Aorta (tissue), 5 donors: ENCODE measurements at regions not wholly inside any gene's neighbourhood (a gene's known extent, or its start where the extent isn't known, plus 50 kb on each side); places are given as distances from the start of the nearest gene placed in this dataset.
"Not testable (repeated sequence)": the region's sequence is repeated elsewhere in the genome, so short reads cannot be mapped to it uniquely, and the experiment has no call there.

Experiments
- ATAC-seq: fragments of 200-7000 bp; cut with Tn5 transposase; one replicate; pipeline ENCODE4 v1.9.1; 2022; ENCODE audit warnings: moderate library complexity; ENCODE audit not compliant: low FRiP score
- DNase-seq, 2 donors: peaks; one replicate each; pipeline ENCODE4 v3.0.0-alpha.2; 2020
- H3K27ac ChIP-seq, 2 donors: one replicate each; pipeline ENCODE4 v1.5.1; 2013; ENCODE audit warnings: low read length in 2 of 2, mild to moderate bottlenecking in 2 of 2, moderate library complexity in 2 of 2, control low read depth in 1 of 2, inconsistent platforms in 1 of 2, low read depth in 1 of 2
- H3K27me3 ChIP-seq, 2 donors: one replicate each; pipeline ENCODE4 v1.6.1; 2013; ENCODE audit warnings: control low read depth in 1 of 2, low read length in 1 of 2, mild to moderate bottlenecking in 1 of 2, moderate library complexity in 1 of 2; ENCODE audit not compliant: insufficient read depth in 2 of 2, control insufficient read depth in 1 of 2
- H3K36me3 ChIP-seq, 2 donors: one replicate each; pipeline ENCODE4 v1.6.1; 2013; ENCODE audit warnings: control low read depth in 1 of 2, low read length in 1 of 2, mild to moderate bottlenecking in 1 of 2; ENCODE audit not compliant: insufficient read depth in 2 of 2, control insufficient read depth in 1 of 2
- H3K4me1 ChIP-seq, 2 donors: one replicate each; pipeline ENCODE4 v1.6.1; 2013; ENCODE audit warnings: low read length in 2 of 2, control low read depth in 1 of 2, mild to moderate bottlenecking in 1 of 2, moderate library complexity in 1 of 2; ENCODE audit not compliant: insufficient read depth in 2 of 2, control insufficient read depth in 1 of 2
- H3K4me3 ChIP-seq, 2 donors: one replicate each; pipeline ENCODE4 v1.5.1; 2013; ENCODE audit warnings: low read length in 2 of 2, control low read depth in 1 of 2, mild to moderate bottlenecking in 1 of 2
- H3K9me3 ChIP-seq: one replicate; pipeline ENCODE4 v1.6.1; 2013; ENCODE audit warnings: mild to moderate bottlenecking, low read length; ENCODE audit not compliant: control insufficient read depth
- WGBS, 2 donors: extraction: QIAGEN DNeasy Blood & Tissue Kit; methylation state at CpG; one replicate each; pipeline ENCODE4 v1.1.7; 2013; 5-methylcytosine and 5-hydroxymethylcytosine counted together
- intact Hi-C, 2 donors: fragments of 100-400 bp; cut with DNase I; formaldehyde crosslinking; loops; one replicate each; pipeline versions ENCODE4 v1.14.2 to v1.15.0; 2022
- donor health status: healthy with polysubstance abuse.
- donor health status: Bipolar disorder and iron deficiency.
- donor health status: DM: no; HTN: no; CAD: no.
- donor health status: DM: no; HTN: no; CAD: no.
- donor health status: DM: yes; HTN: yes; CAD: no.

DNA sequence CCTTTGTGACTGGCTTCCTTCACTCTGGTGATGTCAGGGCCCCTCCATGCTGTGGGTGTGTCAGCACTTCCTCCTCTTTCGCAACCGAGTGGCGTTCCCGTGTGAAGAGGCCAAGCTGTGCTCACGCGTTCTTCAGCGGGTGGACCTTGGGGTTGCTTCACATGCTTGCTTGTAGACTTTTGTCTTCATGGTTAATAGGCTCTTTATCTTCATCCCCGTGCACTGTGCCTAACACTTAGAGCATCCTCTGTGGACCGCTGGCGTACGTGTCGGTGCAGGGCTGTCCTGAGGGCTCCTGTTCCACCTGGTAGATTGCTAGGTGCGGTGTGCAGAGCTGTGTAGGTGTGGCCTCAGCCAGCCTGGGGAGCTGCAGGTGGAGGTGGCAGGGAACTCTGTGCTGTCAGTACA, 182.3 kb downstream of the OR4M2 start:
- Histone ChIP-seq H3K27me3 (no peaks in the 10 kb centered on the region), H3K4me1 (no peaks in the 10 kb centered on the region), H3K4me3 (no peak overlapping the region), H3K27ac (no peak overlapping the region), H3K36me3 (no peaks in the 10 kb centered on the region), H3K9me3 (no peaks in the 10 kb centered on the region)
- intact Hi-C loops: no loop called here
- WGBS, 2 donors: 83% methylated on average over 13 of the region's 13 CpGs
- ATAC-seq (no peak), DNase-seq (peak; percentile 65 to 82)

DNA sequence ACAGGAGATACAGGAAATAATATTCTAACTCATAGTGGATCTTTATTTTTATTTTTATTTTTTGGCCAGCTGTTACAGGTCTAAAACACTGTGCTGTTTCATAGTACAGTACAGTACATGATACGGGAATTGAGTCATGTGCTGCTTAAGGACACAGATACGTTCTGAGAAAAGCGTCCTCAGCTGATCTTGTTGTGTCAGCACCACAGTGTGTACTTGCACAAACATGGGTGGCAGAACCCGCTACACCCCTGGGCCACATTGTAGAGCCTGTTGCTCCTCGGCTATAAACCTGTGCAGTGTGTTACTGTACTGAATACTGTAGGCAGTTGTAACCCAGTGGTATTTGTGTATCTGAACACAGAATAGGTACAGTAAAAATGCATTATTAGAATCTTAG, 183.4 kb downstream of the OR4M2 start:
- no peaks in the 10 kb centered on the region for H3K36me3 ChIP-seq
- DNase-seq (no peak), ATAC-seq (no peak)
- H3K4me1 ChIP-seq: no peaks in the 10 kb centered on the region
- no peak overlapping the region for H3K27ac ChIP-seq
- intact Hi-C loops: no loop called here
- no peaks in the 10 kb centered on the region for H3K27me3 ChIP-seq
- 74 to 77% methylated on average over 5 of the region's 5 CpGs for WGBS, 2 donors
- no peaks in the 10 kb centered on the region for H3K9me3 ChIP-seq
- H3K4me3 ChIP-seq: no peak overlapping the region

DNA sequence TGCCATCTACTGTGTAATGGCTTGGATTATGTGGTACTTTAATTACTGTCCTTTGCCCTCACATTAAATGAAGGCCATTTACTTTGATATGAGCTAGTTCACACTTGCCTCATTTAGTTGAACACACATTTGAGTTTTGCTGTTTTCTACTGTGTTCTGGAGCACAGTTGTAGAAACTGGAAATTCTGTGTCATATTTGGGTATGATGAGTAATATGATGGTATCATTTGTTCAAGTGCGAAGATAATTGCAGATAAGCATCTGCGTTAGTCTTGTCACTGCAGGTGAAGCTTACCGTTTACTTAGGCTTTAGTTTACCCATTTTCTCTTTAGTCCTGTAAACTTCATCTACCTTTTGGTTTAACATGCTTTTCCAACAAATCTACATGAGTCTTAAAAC, 183.9 kb downstream of the OR4M2 start:
- intact Hi-C loops, ATAC-seq, H3K4me3 ChIP-seq, H3K36me3 ChIP-seq, H3K9me3 ChIP-seq, H3K27ac ChIP-seq, H3K4me1 ChIP-seq, H3K27me3 ChIP-seq, DNase-seq: not testable (repeated sequence)
- 84 to 90% methylated on average over 3 of the region's 3 CpGs for WGBS, 2 donors

DNA sequence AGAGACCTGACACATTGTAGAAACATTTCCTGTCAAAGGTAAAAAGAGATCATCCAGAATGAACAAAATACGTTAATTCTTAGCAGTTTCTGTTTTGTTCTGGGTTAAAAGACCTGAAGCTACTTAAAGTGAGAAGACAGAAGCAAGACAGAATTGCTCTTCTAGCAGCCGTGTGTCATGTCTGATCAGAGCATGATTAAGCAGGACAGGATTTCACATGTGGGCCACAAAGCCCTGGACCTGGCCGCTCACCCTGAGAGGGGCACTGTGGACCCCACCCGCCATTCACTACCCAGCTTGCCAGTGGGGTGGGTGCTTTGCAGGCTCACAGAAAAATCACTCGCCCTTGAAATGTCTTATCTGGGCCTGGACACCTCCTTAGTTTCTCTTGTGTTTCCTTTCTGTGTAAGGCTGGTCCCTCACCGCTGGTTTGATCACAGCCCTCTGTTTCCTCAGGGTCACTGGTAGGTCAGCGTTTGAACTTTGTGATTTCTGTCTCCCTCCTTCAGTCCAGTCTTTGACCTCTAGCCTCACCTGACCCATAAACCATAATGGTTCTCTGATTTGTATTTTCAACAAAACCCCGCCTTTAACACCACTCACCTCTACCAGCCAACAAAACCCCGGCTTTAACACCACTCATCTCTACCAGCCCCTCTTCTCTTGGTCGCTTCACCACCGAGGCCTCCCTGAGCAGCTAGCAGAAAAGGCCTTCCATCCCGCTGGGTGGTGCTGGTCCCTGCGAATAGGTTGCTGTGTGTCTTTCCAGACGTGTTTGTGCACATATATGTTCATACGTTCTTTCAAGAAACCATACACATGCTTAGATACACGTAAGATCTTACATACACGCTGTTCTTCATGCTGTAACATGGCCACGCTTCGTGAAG, 185.0 kb downstream of the OR4M2 start:
- DNase-seq (no peak), ATAC-seq (no peak)
- Histone ChIP-seq H3K4me1 (no peaks in the 10 kb centered on the region), H3K27ac (no peak overlapping the region), H3K27me3 (no peaks in the 10 kb centered on the region), H3K4me3 (no peak overlapping the region), H3K9me3 (no peaks in the 10 kb centered on the region), H3K36me3 (no peaks in the 10 kb centered on the region)
- intact Hi-C loops: no loop called here
- WGBS, 2 donors: 74 to 75% methylated on average over 19 of the region's 19 CpGs

DNA sequence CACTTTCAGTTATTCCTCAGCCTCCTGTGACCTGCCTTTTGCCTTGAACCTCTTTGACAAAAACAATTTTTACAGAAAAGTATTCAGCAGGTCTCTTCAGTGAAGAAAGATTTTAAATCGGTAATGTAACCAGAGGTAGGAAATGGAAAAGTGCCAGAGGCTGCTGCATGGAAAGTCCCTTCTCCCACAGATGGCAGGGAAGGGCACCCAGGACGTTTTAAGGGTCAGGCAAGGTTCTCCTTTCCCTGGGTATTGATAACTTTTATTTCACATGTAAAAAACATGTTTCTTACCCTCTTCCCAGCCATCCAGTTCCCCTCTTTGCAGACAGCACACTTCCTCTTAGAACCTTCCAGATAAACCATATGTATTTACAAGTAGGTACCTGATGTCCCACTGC, 185.6 kb downstream of the OR4M2 start:
- Histone ChIP-seq H3K36me3 (no peaks in the 10 kb centered on the region), H3K4me3 (no peak overlapping the region), H3K27me3 (no peaks in the 10 kb centered on the region), H3K4me1 (no peaks in the 10 kb centered on the region), H3K9me3 (no peaks in the 10 kb centered on the region), H3K27ac (no peak overlapping the region)
- 32 to 34% methylated on average over 2 of the region's 2 CpGs for WGBS, 2 donors
- ATAC-seq: no peak
- intact Hi-C loops: no loop called here
- DNase-seq: no peak

DNA sequence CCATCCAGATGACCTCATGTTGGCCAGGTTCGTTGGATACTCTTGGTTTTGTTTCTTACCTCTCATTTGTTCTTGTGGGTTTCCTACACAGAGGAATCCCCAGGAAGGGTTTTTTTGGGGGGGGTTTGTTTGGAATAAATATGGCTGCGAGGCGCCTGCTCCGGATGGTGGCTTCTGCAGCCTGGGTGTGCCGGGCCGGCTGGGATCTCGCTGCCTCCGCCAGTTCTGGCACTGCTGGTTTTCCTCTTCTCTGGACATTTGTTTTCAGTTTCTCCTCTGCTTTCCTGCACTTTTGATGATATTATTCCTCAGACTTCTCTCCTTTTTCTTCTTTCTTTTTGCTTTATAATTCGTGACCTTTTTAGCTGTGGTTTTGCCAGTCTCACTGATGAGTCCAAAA, 187.4 kb downstream of the OR4M2 start:
- H3K4me3 ChIP-seq: no peak overlapping the region
- H3K27me3 ChIP-seq: no peaks in the 10 kb centered on the region
- ATAC-seq: no peak
- 84 to 88% methylated on average over 9 of the region's 9 CpGs for WGBS, 2 donors
- H3K27ac ChIP-seq: no peak overlapping the region
- DNase-seq: no peak
- no peaks in the 10 kb centered on the region for H3K9me3 ChIP-seq
- no peaks in the 10 kb centered on the region for H3K4me1 ChIP-seq
- H3K36me3 ChIP-seq: no peaks in the 10 kb centered on the region
- intact Hi-C loops: no loop called here

DNA sequence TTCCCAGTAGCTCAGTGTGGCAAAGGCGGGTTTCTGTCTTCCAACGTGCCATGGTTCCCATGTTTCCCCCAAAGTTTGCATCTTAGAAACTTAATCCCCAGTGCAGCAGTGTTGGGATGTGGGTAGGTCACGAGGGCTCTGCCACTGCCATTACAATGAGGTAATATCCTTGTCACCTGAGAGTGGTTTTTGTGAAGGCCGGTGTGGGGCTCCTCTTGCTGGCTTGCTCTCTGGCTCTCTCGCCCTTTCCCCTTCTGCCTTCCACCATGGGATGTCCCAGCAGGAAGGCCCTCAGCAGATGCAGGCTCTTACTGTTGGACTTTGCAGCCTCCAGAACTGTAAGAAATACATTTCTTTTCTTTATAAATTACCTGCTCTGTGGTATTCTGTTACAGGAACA, 187.9 kb downstream of the OR4M2 start:
- intact Hi-C loops, ATAC-seq: not testable (repeated sequence)
- WGBS, 2 donors: 75 to 76% methylated on average over 5 of the region's 5 CpGs

DNA sequence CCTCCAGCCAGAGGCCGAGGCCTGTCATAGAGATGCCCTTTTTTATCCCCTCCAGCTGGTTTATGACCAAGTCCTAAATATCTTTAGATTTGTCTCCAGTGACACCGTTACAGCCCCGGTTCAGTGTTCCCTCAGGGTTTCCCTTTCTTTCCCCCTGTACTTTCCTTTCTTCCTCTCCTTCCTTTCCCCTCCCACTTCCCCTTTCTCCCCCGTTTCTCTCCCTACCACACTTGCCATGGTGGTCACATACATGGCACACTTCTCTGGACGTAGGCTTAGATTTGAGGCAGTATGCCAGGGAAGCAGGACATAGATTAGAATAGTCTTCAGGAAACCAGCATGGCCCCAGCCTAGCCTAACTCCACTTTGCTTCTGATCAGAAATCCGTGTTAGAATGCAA, 188.3 kb downstream of the OR4M2 start:
- H3K4me3 ChIP-seq, H3K27me3 ChIP-seq, H3K27ac ChIP-seq, H3K36me3 ChIP-seq, DNase-seq, H3K9me3 ChIP-seq, H3K4me1 ChIP-seq, ATAC-seq, intact Hi-C loops: not testable (repeated sequence)
- WGBS, 2 donors: 54 to 58% methylated on average over 6 of the region's 6 CpGs

More for the DNA sequence above, 187.9 kb downstream of the OR4M2 start:
- H3K9me3 ChIP-seq, H3K36me3 ChIP-seq, H3K4me3 ChIP-seq, DNase-seq, H3K27me3 ChIP-seq, H3K27ac ChIP-seq, H3K4me1 ChIP-seq: not testable (repeated sequence)
